ENCODE measurements at regions not wholly inside any gene's neighbourhood (a gene's known extent, or its start where the extent isn't known, plus 50 kb on each side); places are given as distances from the start of the nearest gene placed in this dataset.
"Not testable (repeated sequence)": the region's sequence is repeated elsewhere in the genome, so short reads cannot be mapped to it uniquely, and the experiment has no call there.

- DNase-seq: no peak
Measured at GRCh38 chr7:114279901-114280300, 134.7 kb upstream of the FOXP2 start.

GRCh38 chr7:114273218-114273617 lies 141.4 kb upstream of the FOXP2 start:
- no peak for DNase-seq

- no peak for DNase-seq
Measured at GRCh38 chr7:114269714-114270113, 144.9 kb upstream of the FOXP2 start.

GRCh38 chr7:114267550-114267949 lies 147.1 kb upstream of the FOXP2 start:
- DNase-seq: not testable (repeated sequence)

GRCh38 chr7:114264023-114264422 lies 150.6 kb upstream of the FOXP2 start:
- no peak for DNase-seq

GRCh38 chr7:114263219-114263618 lies 151.4 kb upstream of the FOXP2 start:
- DNase-seq: no peak

GRCh38 chr7:114255404-114255841 lies 159.2 kb upstream of the FOXP2 start:
- no peak for DNase-seq

- DNase-seq: no peak
Measured at GRCh38 chr7:114243646-114244045, 171.0 kb upstream of the FOXP2 start.

- no peak for DNase-seq
Measured at GRCh38 chr7:114242992-114243507, 171.6 kb upstream of the FOXP2 start.

- DNase-seq: no peak
Measured at GRCh38 chr7:114229246-114229645, 185.4 kb upstream of the FOXP2 start.

- no peak for DNase-seq
Measured at GRCh38 chr7:114225784-114226183, 188.8 kb upstream of the FOXP2 start.

GRCh38 chr7:114218283-114218682 lies 196.3 kb upstream of the FOXP2 start:
- DNase-seq: no peak

- DNase-seq: no peak
Measured at GRCh38 chr7:114217026-114217806, 197.4 kb upstream of the FOXP2 start.

- no peak for DNase-seq
Measured at GRCh38 chr7:114214466-114214865, 200.1 kb upstream of the FOXP2 start.

GRCh38 chr7:114212721-114213429 lies 201.7 kb upstream of the FOXP2 start:
- DNase-seq: no peak

- no peak for DNase-seq
Measured at GRCh38 chr7:114209968-114210367, 204.6 kb upstream of the FOXP2 start.

GRCh38 chr7:114206688-114207087 lies 207.9 kb upstream of the FOXP2 start:
- no peak for DNase-seq

- DNase-seq: no peak
Measured at GRCh38 chr7:114196517-114196916, 218.1 kb upstream of the FOXP2 start.

GRCh38 chr7:114190387-114190786 lies 224.2 kb upstream of the FOXP2 start:
- DNase-seq: no peak

GRCh38 chr7:114183311-114184088 lies 231.1 kb upstream of the FOXP2 start:
- DNase-seq: no peak

- no peak for DNase-seq
Measured at GRCh38 chr7:114182837-114183236, 231.8 kb upstream of the FOXP2 start.

GRCh38 chr7:114181280-114181679 lies 233.3 kb upstream of the FOXP2 start:
- no peak for DNase-seq
